ENCODE measurements at regions not wholly inside any gene's neighbourhood (a gene's known extent, or its start where the extent isn't known, plus 50 kb on each side); places are given as distances from the start of the nearest gene placed in this dataset.
A peak's percentile ranks its signal among the peaks of the same experiment; 100 is the strongest.

DNA sequence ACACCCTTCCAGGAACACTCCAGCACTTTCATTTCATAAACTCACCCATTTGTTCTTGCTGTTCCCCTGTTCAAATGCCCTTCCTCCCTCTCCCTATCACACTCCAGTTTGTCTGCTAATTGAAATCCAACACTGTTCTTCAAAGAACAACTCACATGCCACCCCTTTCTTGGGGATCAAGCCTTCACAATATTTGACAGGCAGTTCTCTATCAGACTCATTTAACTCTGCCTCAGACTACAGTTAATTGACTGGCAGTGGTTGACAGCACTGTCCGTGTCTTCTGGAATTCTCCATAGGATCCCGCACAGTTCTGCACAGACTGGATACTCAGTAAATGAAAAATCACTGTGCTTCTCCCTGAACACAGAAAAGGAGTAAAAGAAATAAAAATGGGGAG lies 87.8 kb downstream of the PMP22 start:
- DNase-seq (ENCODE audit: low read depth in 6 of 9, low spot score in 9 of 9): no peak
- Histone ChIP-seq H3K27me3 (ENCODE audit: control insufficient read depth in 2 of 2, insufficient read depth in 1 of 2, low read length in 1 of 2) (no peaks in the 10 kb centered on the region), H3K27ac (ENCODE audit: low read depth in 1 of 2, low read length in 1 of 2) (no peak overlapping the region), H3K4me1 (ENCODE audit: control insufficient read depth in 2 of 2, insufficient read depth in 2 of 2, low read length in 2 of 2) (no peaks in the 10 kb centered on the region), H3K9me3 (ENCODE audit: control insufficient read depth in 2 of 2, insufficient read depth in 1 of 2, low read length in 1 of 2) (no peaks in the 10 kb centered on the region), H3K36me3 (ENCODE audit: control insufficient read depth in 2 of 2, insufficient read depth in 2 of 2, low read length in 1 of 2) (no peaks in the 10 kb centered on the region), H3K4me3 (ENCODE audit: low read length in 2 of 2) (no peak overlapping the region)
- 95% methylated on average over 2 of the region's 2 CpGs for WGBS

DNA sequence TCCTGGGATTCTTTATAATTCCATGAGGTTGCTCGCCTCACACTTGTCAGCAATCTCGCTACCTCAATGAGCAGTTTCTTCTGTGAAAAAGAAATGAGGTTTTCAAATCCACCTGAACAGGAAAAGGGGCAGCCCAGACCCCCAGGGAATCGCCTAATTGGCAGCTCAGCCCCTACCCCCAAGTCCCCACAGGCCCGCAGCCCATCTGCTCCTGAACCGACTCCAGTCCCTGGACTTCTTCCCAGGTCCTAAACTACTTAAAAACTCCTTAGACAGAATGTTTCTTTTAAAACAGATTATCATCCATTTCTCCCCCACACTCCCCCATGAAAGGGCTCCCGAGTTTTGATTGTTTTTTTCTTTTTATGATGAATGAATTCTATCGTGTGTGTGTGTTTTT lies 89.8 kb downstream of the PMP22 start:
- no peak for DNase-seq (ENCODE audit: low read depth in 6 of 9, low spot score in 9 of 9)
- WGBS: 89% methylated on average over 7 of the region's 7 CpGs
- Histone ChIP-seq H3K4me1 (ENCODE audit: control insufficient read depth in 2 of 2, insufficient read depth in 2 of 2, low read length in 2 of 2) (no peaks in the 10 kb centered on the region), H3K27me3 (ENCODE audit: control insufficient read depth in 2 of 2, insufficient read depth in 1 of 2, low read length in 1 of 2) (no peaks in the 10 kb centered on the region), H3K36me3 (ENCODE audit: control insufficient read depth in 2 of 2, insufficient read depth in 2 of 2, low read length in 1 of 2) (no peaks in the 10 kb centered on the region), H3K9me3 (ENCODE audit: control insufficient read depth in 2 of 2, insufficient read depth in 1 of 2, low read length in 1 of 2) (no peaks in the 10 kb centered on the region), H3K27ac (ENCODE audit: low read depth in 1 of 2, low read length in 1 of 2) (no peak overlapping the region), H3K4me3 (ENCODE audit: low read length in 2 of 2) (no peak overlapping the region)

DNA sequence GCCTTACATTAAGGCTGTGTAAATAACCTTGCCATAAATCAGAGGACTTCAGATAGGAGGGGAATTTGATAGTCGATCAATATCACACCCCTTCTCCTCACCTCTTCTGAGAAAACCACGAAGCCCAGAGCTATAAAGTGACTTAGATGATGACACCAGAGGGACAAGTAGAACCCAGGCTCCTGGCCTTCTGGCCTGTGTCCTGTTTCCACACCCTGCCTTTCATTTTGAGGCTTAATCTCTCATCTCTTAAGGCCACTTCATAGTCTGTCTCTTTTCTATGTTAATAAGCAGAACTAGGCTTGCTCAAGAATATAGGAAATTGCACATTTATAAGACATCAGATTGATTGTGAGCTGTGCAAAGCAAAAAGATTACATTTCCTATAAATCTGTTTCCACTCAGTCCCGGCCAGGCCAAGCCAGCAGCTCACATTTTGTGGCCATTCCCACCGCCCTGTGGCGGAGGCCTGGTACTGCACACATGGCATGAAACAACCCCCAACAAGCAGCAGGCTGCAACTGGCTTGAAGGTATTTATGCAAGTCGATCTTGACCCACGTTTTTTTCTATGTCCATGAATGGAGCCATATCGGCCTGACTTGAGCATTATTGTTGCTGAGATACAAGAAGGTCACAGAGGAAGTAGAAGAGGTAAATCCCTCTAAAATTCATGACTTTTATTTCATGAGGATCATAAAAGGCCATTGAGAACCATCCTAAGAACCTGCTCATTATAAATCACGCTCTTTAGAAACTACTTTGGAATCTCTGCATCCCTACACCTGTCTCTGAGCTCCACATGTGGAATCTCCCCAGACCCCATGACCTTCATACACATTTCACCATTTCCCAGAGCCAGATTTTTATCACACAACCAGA lies 93.7 kb downstream of the PMP22 start:
- no peak overlapping the region for H3K27ac ChIP-seq (ENCODE audit: low read depth in 1 of 2, low read length in 1 of 2)
- 34% methylated on average over 9 of the region's 9 CpGs for WGBS
- H3K27me3 ChIP-seq (ENCODE audit: control insufficient read depth in 2 of 2, insufficient read depth in 1 of 2, low read length in 1 of 2): no peaks in the 10 kb centered on the region
- peak in 5 of 9 donors; percentile 4 to 33 (median 10) for DNase-seq (ENCODE audit: low read depth in 6 of 9, low spot score in 9 of 9)
- H3K36me3 ChIP-seq (ENCODE audit: control insufficient read depth in 2 of 2, insufficient read depth in 2 of 2, low read length in 1 of 2): no peaks in the 10 kb centered on the region
- no peaks in the 10 kb centered on the region for H3K4me1 ChIP-seq (ENCODE audit: control insufficient read depth in 2 of 2, insufficient read depth in 2 of 2, low read length in 2 of 2)
- no peak overlapping the region for H3K4me3 ChIP-seq (ENCODE audit: low read length in 2 of 2)
- H3K9me3 ChIP-seq (ENCODE audit: control insufficient read depth in 2 of 2, insufficient read depth in 1 of 2, low read length in 1 of 2): no peaks in the 10 kb centered on the region

GRCh38 chr17:15169676-15170075 lies 95.5 kb downstream of the PMP22 start:
- no peaks in the 10 kb centered on the region for H3K9me3 ChIP-seq (ENCODE audit: control insufficient read depth in 2 of 2, insufficient read depth in 1 of 2, low read length in 1 of 2)
- no peaks in the 10 kb centered on the region for H3K4me1 ChIP-seq (ENCODE audit: control insufficient read depth in 2 of 2, insufficient read depth in 2 of 2, low read length in 2 of 2)
- H3K27me3 ChIP-seq (ENCODE audit: control insufficient read depth in 2 of 2, insufficient read depth in 1 of 2, low read length in 1 of 2): no peaks in the 10 kb centered on the region
- H3K36me3 ChIP-seq (ENCODE audit: control insufficient read depth in 2 of 2, insufficient read depth in 2 of 2, low read length in 1 of 2): no peaks in the 10 kb centered on the region
- 64% methylated on average over 2 of the region's 2 CpGs for WGBS
- no peak overlapping the region for H3K27ac ChIP-seq (ENCODE audit: low read depth in 1 of 2, low read length in 1 of 2)
- H3K4me3 ChIP-seq (ENCODE audit: low read length in 2 of 2): no peak overlapping the region
- DNase-seq (ENCODE audit: low read depth in 6 of 9, low spot score in 9 of 9): no peak

DNA sequence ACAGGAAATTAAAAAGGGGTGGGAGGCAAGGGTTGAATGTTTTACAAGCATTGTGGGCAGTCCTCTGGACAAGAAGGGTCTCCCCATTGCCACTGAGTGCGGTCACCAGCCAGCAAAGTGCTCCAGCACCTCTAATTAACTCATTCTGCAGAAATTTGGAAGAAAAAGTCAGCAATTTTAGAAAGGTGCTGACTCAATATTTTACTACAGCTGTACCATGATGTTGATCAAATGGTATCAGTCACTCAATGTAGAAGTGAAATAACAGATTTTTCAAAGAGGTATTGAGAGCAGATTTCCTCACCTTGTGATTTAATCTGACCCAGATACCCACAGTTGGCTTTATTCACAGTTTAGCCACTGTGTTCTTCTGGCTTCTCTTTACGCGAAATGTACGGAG lies 96.7 kb downstream of the PMP22 start:
- Histone ChIP-seq H3K4me3 (ENCODE audit: low read length in 2 of 2) (no peak overlapping the region), H3K4me1 (ENCODE audit: control insufficient read depth in 2 of 2, insufficient read depth in 2 of 2, low read length in 2 of 2) (no peaks in the 10 kb centered on the region), H3K9me3 (ENCODE audit: control insufficient read depth in 2 of 2, insufficient read depth in 1 of 2, low read length in 1 of 2) (no peaks in the 10 kb centered on the region), H3K27me3 (ENCODE audit: control insufficient read depth in 2 of 2, insufficient read depth in 1 of 2, low read length in 1 of 2) (no peaks in the 10 kb centered on the region), H3K36me3 (ENCODE audit: control insufficient read depth in 2 of 2, insufficient read depth in 2 of 2, low read length in 1 of 2) (no peaks in the 10 kb centered on the region), H3K27ac (ENCODE audit: low read depth in 1 of 2, low read length in 1 of 2) (no peak overlapping the region)
- DNase-seq (ENCODE audit: low read depth in 6 of 9, low spot score in 9 of 9): no peak
- WGBS: 95% methylated on average over 4 of the region's 4 CpGs

DNA sequence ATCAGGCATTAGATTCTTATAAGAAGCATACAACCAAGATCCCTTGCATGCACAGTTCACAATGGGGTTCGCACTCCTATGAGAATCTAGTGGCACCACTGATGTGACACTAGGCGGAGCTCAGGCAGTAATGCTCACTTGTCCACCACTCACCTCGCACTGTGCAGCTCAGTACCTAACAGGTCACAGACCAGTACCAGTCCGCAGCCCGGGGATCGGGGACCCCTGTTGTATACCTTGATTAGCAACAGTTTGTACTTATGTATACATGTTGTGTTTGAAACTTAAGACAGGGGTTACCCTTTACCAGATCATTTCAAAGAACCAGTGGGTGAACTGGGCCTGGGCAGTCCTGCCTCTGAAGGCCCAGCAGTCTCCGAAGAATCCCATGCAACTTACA lies 103.7 kb downstream of the PMP22 start:
- Histone ChIP-seq H3K4me3 (ENCODE audit: low read length in 2 of 2) (no peak overlapping the region), H3K27ac (ENCODE audit: low read depth in 1 of 2, low read length in 1 of 2) (no peak overlapping the region), H3K27me3 (ENCODE audit: control insufficient read depth in 2 of 2, insufficient read depth in 1 of 2, low read length in 1 of 2) (peaks cover 0 to 2% of the 10 kb centered on the region in 2 donors), H3K4me1 (ENCODE audit: control insufficient read depth in 2 of 2, insufficient read depth in 2 of 2, low read length in 2 of 2) (no peaks in the 10 kb centered on the region), H3K9me3 (ENCODE audit: control insufficient read depth in 2 of 2, insufficient read depth in 1 of 2, low read length in 1 of 2) (no peaks in the 10 kb centered on the region), H3K36me3 (ENCODE audit: control insufficient read depth in 2 of 2, insufficient read depth in 2 of 2, low read length in 1 of 2) (no peaks in the 10 kb centered on the region)
- DNase-seq (ENCODE audit: low read depth in 6 of 9, low spot score in 9 of 9): no peak
- WGBS: 97% methylated on average over 7 of the region's 7 CpGs

DNA sequence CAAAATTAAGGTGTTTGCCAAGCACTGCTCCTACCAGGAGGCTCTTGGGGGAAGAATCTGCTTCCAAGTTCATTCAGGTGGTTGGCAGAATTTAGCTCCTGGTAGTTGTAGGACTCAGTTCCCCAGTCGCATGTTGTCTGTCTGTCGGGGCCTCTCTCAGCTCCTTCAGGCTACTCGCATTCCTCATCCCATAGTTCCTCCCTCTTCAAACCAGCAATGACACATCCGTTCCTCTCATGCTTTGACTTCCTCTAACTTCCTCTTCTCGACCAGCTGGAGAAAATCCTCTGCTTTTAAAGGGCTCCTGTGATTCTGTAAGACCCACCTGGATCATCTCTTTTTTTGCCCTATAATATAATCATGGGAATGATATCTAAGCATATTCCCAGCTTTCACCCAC lies 108.1 kb downstream of the PMP22 start:
- Histone ChIP-seq H3K4me1 (ENCODE audit: control insufficient read depth in 2 of 2, insufficient read depth in 2 of 2, low read length in 2 of 2) (no peaks in the 10 kb centered on the region), H3K27ac (ENCODE audit: low read depth in 1 of 2, low read length in 1 of 2) (no peak overlapping the region), H3K36me3 (ENCODE audit: control insufficient read depth in 2 of 2, insufficient read depth in 2 of 2, low read length in 1 of 2) (no peaks in the 10 kb centered on the region), H3K27me3 (ENCODE audit: control insufficient read depth in 2 of 2, insufficient read depth in 1 of 2, low read length in 1 of 2) (peaks cover 0 to 2% of the 10 kb centered on the region in 2 donors), H3K9me3 (ENCODE audit: control insufficient read depth in 2 of 2, insufficient read depth in 1 of 2, low read length in 1 of 2) (no peaks in the 10 kb centered on the region), H3K4me3 (ENCODE audit: low read length in 2 of 2) (no peak overlapping the region)
- DNase-seq (ENCODE audit: low read depth in 6 of 9, low spot score in 9 of 9): no peak
- WGBS: 7% methylated on average over 5 of the region's 5 CpGs

DNA sequence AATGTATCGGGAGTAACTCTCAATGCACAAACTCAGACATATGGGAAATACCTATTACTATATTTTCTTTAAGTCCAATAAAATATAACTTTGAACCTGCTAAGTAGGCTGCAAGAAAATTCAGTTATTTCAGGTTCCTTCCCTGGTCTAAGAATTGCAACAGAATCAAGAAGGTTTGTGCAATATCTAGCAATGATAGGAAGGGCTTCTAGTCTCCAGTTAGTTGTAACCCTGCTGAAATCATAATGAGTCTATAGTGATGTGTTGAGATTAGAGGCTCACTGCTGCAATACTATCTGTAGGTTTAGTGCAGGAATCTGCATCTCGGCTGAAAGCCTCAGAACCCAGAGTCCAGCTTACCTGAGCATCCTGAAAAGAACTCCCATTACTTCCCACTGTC lies 110.5 kb downstream of the PMP22 start:
- H3K4me3 ChIP-seq (ENCODE audit: low read length in 2 of 2): no peak overlapping the region
- no peaks in the 10 kb centered on the region for H3K9me3 ChIP-seq (ENCODE audit: control insufficient read depth in 2 of 2, insufficient read depth in 1 of 2, low read length in 1 of 2)
- 84% methylated on average over 2 of the region's 2 CpGs for WGBS
- no peak for DNase-seq (ENCODE audit: low read depth in 6 of 9, low spot score in 9 of 9)
- peaks cover 0 to 2% of the 10 kb centered on the region in 2 donors for H3K27me3 ChIP-seq (ENCODE audit: control insufficient read depth in 2 of 2, insufficient read depth in 1 of 2, low read length in 1 of 2)
- H3K4me1 ChIP-seq (ENCODE audit: control insufficient read depth in 2 of 2, insufficient read depth in 2 of 2, low read length in 2 of 2): no peaks in the 10 kb centered on the region
- H3K36me3 ChIP-seq (ENCODE audit: control insufficient read depth in 2 of 2, insufficient read depth in 2 of 2, low read length in 1 of 2): no peaks in the 10 kb centered on the region
- H3K27ac ChIP-seq (ENCODE audit: low read depth in 1 of 2, low read length in 1 of 2): no peak overlapping the region

DNA sequence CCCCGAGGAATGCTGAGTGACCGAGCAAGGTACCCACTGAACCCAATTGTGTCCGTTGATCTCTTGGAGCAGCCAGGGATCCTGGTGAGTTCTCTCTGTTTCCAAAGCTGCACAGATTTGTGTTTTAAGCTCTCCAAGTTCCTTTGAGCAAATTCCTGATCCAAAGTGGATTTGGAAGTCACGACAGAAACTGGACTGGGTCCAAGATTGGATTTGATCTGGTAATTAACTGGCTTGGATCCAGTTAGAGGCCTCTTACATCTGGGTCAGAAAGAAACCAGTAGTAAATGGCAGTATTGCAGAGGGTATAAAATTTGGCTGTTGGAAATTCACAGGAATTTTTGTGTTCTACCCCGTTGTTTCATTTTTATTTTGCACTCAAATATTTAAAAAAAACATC lies 119.5 kb downstream of the PMP22 start:
- H3K27me3 ChIP-seq (ENCODE audit: control insufficient read depth in 2 of 2, insufficient read depth in 1 of 2, low read length in 1 of 2): no peaks in the 10 kb centered on the region
- 94% methylated on average over 5 of the region's 5 CpGs for WGBS
- no peak for DNase-seq (ENCODE audit: low read depth in 6 of 9, low spot score in 9 of 9)
- H3K27ac ChIP-seq (ENCODE audit: low read depth in 1 of 2, low read length in 1 of 2): no peak overlapping the region
- no peaks in the 10 kb centered on the region for H3K36me3 ChIP-seq (ENCODE audit: control insufficient read depth in 2 of 2, insufficient read depth in 2 of 2, low read length in 1 of 2)
- H3K4me3 ChIP-seq (ENCODE audit: low read length in 2 of 2): no peak overlapping the region
- peaks cover 0 to 1% of the 10 kb centered on the region in 2 donors for H3K9me3 ChIP-seq (ENCODE audit: control insufficient read depth in 2 of 2, insufficient read depth in 1 of 2, low read length in 1 of 2)
- no peaks in the 10 kb centered on the region for H3K4me1 ChIP-seq (ENCODE audit: control insufficient read depth in 2 of 2, insufficient read depth in 2 of 2, low read length in 2 of 2)

All from thymus (tissue), 11 donors.